HG03280 (cell line): ENCODE measurements at regions not wholly inside any gene's neighbourhood (a gene's known extent, or its start where the extent isn't known, plus 50 kb on each side); places are given as distances from the start of the nearest gene placed in this dataset.
"Not testable (repeated sequence)": the region's sequence is repeated elsewhere in the genome, so short reads cannot be mapped to it uniquely, and the experiment has no call there.

Experiments used
- ATAC-seq: cut with Tn5 transposase; IDR thresholded peaks from one replicate; pipeline ENCODE4 v1.9.1; 2021; ENCODE audit warnings: mild to moderate bottlenecking, moderate library complexity; ENCODE audit not compliant: unreplicated experiment

GRCh38 chr5:67996596-67996995, 219.0 kb upstream of the PIK3R1 start:
- ATAC-seq, result no peak

GRCh38 chr5:67992923-67993322, 222.6 kb upstream of the PIK3R1 start:
- no peak for ATAC-seq

DNA sequence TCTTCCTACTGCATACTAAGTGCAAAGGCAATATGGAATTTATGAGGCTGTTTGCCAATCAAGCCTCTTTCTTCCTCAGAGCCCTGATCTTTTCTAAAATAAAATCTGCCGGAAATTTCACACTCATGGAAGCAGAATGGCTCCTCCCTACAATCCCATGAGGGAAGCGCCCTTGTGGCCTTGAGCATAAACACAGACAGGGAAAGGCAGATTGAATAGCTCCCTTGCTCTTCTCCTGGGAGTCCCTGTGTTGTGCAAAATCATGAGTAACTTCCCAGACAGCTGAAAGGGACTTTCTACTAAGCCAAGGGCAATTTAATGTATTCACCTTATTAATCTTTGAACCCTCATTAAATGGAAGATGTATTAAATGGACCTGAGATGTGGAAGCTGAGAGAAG, 226.1 kb upstream of the PIK3R1 start:
- ATAC-seq, result no peak

DNA sequence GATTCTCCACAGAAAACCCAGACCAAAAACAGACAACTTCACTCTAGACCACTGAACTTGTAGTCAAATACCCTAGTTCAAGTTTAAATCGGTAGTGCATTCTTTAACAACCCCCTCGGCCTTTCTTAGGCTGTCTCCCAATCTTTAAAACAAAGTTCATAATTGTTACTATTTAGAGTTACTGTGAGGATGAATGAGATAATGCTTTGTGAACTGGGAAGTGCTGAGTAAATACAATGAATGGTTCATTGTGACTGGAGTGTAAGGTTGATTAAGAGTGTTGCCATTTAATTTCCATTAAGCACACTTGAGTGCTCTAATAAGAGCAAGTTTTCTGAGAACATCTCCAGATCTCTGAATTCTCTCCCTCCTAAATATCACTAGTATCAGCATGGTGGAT, 228.8 kb upstream of the PIK3R1 start:
- no peak for ATAC-seq

DNA sequence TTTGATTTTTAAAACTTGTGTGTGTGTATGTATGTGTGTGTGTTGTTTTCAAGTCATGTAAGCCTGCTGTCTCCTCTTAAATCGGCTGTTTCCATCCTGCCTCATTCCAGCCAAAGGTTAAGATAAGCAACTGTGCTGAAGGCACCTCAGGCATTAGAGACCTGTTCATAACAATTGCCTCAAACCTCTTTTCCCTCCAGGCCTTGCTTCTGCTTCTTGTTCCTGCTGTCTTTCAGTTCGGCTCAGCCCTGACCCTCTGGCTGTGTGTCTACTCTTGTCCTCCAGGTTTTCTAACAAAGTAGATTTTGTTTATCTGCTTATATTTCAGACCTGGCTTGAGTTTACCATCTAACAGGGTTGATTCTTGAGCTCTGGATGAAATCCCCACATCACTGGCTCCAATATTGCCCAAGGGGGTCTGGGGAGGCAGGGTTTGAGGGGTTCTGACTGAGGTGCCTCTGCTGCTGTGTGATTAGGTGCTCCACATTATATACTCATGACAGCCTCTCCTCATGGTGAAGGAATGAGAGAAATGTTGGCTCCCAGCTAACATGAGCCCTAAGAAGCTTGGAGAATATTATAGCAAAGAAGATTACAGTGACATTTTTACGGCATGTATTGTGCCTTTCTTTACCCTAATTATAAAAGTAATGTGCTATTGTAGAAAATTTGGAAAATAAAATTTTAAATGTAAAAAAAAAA, 229.7 kb upstream of the PIK3R1 start:
- no peak for ATAC-seq

GRCh38 chr5:67984546-67984945, 231.0 kb upstream of the PIK3R1 start:
- ATAC-seq, result no peak

DNA sequence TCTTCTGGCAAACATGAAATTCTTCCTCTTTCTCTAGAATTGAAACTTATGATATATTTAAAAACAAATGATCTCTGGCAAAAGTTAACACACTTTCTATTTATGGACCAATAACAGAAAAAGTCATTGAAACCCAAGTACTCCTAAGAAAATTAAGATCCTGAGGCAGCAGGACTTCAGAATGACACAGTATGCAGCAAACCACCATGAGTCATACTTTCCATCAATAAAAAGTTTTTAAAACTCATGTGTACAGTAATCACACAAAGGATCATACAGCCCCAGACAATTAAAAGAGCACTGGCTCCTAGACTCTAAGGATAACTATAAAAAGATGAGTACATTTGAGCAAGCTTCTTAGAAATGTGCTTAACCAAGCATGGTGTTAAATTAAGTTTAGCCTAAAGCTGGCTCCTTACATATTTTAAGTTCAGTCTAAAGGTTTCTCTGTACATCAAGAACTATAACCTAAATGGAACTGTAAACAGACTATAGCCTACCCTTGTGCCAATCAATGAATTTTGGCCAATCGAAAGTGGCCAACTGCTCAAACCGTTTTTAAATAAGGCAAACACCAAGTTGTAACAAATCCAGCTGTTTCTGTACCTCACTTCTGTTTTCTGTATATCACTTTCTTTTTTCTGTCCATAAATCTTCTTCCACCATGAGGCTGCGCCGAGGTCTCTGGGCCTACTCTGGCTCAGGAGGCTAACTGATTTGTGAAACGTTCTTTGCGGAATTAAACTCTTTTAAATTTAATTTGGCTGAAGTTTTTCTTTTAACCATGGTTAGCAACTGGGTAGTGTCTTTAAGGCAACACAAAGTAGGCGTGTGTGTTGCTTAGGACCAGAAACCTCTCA, 232.1 kb upstream of the PIK3R1 start:
- no peak for ATAC-seq

GRCh38 chr5:67982160-67982559, 233.4 kb upstream of the PIK3R1 start:
- ATAC-seq, result not testable (repeated sequence)

DNA sequence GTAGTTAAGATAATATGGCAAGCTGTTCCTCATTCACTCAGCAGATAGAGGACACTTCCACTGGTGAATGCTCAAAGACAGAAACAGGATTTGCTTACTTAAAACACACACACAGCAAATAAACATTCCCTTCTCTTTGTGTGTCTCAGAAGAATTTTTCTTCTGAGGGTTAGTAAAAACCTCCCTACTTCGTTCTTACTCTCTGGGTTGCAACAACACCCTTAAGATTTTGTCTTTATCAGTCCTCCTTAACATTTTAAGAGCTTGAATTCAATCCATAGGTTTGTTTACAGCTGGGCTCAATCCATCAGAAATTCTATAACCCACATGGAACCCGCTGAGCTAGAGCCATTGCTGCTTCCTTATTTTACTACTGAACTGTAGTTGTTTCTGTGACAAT, 237.4 kb upstream of the PIK3R1 start:
- no peak for ATAC-seq

DNA sequence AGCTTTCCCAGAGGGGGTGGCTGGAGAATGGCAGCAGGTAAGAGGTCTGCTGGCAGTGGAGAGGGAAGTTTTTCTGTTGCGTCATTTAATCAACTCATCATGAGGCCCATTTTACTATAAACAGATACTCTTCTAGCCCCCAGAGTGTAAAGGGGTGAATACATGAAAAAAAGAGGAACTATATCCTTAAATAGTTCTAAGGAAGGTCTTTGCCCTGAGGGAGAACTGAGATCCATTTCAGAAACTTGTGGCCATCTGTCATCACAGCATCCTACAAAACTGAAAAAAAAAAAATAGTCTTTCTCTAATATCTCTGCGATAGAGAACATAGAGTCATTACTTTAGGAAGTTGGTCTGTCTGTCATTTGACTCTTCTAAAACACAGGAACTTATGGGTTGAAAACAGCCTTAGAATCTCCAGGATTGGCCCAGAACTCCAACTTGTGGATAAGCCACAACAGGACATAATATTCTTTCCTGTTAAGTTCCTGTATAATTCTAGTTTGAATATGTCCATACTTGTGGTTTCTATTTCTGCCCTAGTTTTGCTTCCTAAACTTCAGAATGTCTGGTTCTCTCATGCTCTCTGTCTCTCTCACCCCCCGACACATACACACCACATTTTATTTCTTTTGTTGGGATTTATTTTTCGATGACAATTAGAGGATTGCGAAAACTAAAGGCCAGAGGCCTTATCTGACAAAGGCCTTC, 238.5 kb upstream of the PIK3R1 start:
- no peak for ATAC-seq

- no peak for ATAC-seq
Measured at GRCh38 chr5:67976181-67976580, 239.4 kb upstream of the PIK3R1 start.

DNA sequence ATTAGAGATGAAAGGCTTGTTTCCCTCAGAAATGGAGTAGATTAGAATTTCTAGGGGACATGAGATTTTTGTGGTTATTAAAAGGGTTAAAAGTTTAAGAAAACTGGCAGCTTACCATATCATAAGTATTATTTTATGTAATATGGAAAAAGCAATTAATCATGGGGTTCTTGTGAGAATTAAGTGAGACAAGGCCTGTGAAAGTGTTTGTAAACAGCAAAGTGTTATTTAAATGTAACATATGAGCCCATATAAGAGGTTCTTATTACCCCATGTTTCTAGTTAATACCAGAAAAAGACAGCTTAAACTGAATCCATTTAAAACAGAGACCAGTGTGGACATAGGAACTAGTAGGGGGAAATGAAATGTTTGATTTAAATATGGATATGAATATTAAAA, 241.1 kb upstream of the PIK3R1 start:
- no peak for ATAC-seq

GRCh38 chr5:67974054-67974453, 241.5 kb upstream of the PIK3R1 start:
- ATAC-seq, result no peak

DNA sequence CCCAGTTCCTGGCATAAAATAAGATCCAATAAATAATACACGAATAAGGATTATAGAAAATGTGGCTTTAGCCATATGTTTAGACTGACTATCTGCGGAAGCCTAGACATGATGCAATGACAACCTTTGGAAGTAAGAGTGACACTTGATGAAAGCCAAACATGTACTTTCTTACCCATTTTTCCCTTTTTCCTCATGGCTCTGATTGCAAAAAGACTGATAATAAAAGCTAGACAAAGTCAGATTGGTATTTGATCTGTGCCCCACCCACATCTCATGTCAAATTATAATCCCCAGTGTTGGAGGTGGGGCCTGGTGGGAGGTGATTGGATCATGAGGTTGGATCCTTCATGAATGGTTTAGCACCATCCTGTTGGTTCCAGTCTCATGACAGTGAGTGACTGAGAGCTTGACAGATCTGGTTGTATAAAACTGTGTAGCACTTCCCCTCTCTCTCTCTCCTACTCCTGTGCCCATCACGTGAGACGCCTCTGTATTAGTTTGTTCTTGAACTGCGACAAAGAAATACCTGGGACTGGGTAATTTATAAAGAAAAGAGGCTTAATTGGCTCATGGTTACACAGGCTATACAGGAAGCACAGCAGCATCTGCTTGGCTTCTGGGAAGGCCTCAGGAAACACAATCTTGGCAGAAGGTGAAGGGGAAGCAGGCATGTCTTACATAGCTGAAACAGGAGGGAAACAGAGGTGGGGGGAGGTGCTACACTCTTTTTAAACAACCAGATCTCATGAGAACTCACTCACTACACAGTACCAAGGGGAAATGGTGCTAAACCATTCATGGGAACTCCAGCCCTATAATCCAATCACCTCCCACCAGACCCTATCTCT, 243.4 kb upstream of the PIK3R1 start:
- ATAC-seq, result no peak

- ATAC-seq, result no peak
Measured at GRCh38 chr5:67971223-67971830, 244.2 kb upstream of the PIK3R1 start.

DNA sequence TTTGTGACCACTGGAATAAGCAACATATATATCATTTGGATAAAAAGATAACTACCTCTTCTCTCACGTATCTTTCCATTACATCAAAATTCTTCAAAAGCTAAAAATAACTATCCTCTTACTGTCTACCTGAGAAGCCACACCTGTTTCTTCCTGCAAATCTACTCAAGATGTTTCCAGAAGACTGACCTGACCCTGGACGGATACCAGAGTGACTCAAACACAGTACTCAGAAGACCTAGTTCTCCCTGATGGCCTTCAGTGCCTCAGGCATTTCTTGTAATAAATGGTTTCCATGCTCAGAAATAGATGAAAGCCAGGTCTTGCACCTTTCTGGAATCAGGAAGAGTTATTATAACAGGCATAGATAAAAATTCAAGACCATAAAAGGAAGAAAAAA, 245.9 kb upstream of the PIK3R1 start:
- no peak for ATAC-seq

- no peak for ATAC-seq
Measured at GRCh38 chr5:67969176-67969575, 246.4 kb upstream of the PIK3R1 start.

GRCh38 chr5:67966712-67967111, 248.8 kb upstream of the PIK3R1 start:
- no peak for ATAC-seq

- no peak for ATAC-seq
Measured at GRCh38 chr5:67964619-67965018, 250.9 kb upstream of the PIK3R1 start.

DNA sequence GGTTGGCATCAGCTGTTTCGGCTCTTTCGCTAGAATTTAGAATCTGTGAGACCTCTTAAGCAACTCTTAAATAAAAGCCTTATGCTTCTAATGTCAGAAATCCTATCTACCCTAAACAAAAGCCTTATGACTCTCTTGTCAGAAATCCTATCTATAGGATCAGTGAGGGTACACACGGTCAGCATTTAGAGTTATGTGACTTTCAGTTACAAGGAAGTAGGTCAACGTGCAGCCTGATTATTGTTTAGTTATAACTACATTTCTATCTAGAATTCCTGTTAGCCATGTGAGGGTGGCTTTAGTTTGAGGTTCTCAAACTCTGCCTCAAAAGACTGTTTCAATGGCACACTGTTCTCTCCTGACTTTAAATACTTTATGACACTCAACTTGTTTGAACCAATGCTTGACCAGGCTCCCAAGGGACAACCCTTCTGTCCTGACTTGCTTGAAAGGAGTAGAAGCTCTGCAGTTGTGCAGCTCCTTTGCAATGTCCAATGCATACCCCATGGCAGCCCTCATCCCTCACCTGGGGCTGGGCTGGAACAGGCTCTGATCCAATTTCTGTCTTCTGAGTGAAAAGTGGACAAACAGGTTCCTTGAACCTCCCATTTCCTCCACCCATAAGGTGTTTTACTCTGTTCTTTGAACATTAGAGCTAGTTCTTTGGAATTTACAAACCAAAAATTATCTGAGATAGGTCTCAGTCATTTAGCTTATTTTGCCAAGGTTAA, 251.6 kb upstream of the PIK3R1 start:
- no peak for ATAC-seq
